Spleen (tissue), 11 donors: ENCODE measurements at regions not wholly inside any gene's neighbourhood (a gene's known extent, or its start where the extent isn't known, plus 50 kb on each side); places are given as distances from the start of the nearest gene placed in this dataset.

Experiments
- DNase-seq: peaks from one replicate; pipeline ENCODE4 v3.0.0-alpha.2; 2020
- H3K27ac ChIP-seq, 8 donors: fragments of 200-600 bp; sonication (generic) in 7 of 8; 1 replicate in 4 of 8; 2 replicates in 4 of 8; pipeline versions ENCODE4 v1.5.0 to v1.8.0; 2016 to 2021; ENCODE audit warnings: inconsistent platforms in 4 of 8, mild to moderate bottlenecking in 4 of 8, moderate library complexity in 1 of 8
- H3K27me3 ChIP-seq, 7 donors: fragments of 200-600 bp; sonication (generic) in 6 of 7; replicated peaks in 1 of 7; 1 replicate in 4 of 7; 2 replicates in 3 of 7; pipeline versions ENCODE4 v1.5.0 to v1.8.0; 2016 to 2021; ENCODE audit warnings: inconsistent platforms in 3 of 7, mild to moderate bottlenecking in 1 of 7
- H3K36me3 ChIP-seq, 6 donors: fragments of 200-600 bp; sonication (generic) in 5 of 6; 1 replicate in 4 of 6; 2 replicates in 2 of 6; pipeline versions ENCODE4 v1.5.0 to v1.8.0; 2016 to 2021; ENCODE audit warnings: inconsistent platforms in 2 of 6
- H3K4me1 ChIP-seq, 6 donors: fragments of 200-600 bp; sonication (generic) in 5 of 6; 1 replicate in 3 of 6; 2 replicates in 3 of 6; pipeline versions ENCODE4 v1.5.0 to v1.8.0; 2016 to 2021; ENCODE audit warnings: inconsistent platforms in 3 of 6
- H3K4me3 ChIP-seq, 8 donors: fragments of 200-600 bp; sonication (generic) in 7 of 8; 1 replicate in 4 of 8; 2 replicates in 4 of 8; pipeline versions ENCODE4 v1.5.0 to v1.8.0; 2016 to 2021; ENCODE audit warnings: inconsistent platforms in 4 of 8, mild to moderate bottlenecking in 4 of 8, moderate library complexity in 2 of 8
- H3K9me3 ChIP-seq, 8 donors: fragments of 200-600 bp; sonication (generic) in 7 of 8; 1 replicate in 4 of 8; 2 replicates in 4 of 8; pipeline versions ENCODE4 v1.5.0 to v1.8.0; 2016 to 2021; ENCODE audit warnings: inconsistent platforms in 4 of 8
- POLR2A ChIP-seq, 3 donors: fragments of 450-650 bp; IDR thresholded peaks; one replicate each; pipeline ENCODE4 v1.5.1; 2017; ENCODE audit warnings: antibody characterized with exemption in 3 of 3, mild to moderate bottlenecking in 1 of 3
- POLR2AphosphoS5 ChIP-seq, 3 donors: sonication (generic); formaldehyde crosslinking; IDR thresholded peaks; one replicate each; pipeline ENCODE4 v1.5.1; 2017; ENCODE audit warnings: antibody characterized with exemption in 3 of 3
- WGBS, 5 donors: extraction: QIAGEN DNeasy Blood & Tissue Kit in 3 of 5; methylation state at CpG; one replicate each; pipeline versions ENCODE4 v1.1.5 to v1.1.7; 2013 to 2018; 5-methylcytosine and 5-hydroxymethylcytosine counted together
- intact Hi-C: fragments of 100-400 bp; cut with DNase I; formaldehyde crosslinking; loops from one replicate; pipeline ENCODE4 v1.15.0; 2023; ENCODE audit warnings: low total_unique reads
- TF ChIP-seq, protein P1 (sequence below), 11 experiments: fragments of 200-600 bp in 7 of 11; fragments of 450-650 bp in 4 of 11; sonication (generic) in 4 of 11; IDR thresholded peaks in 8 of 11; conservative IDR thresholded peaks in 3 of 11; 1 replicate in 7 of 11; 2 replicates in 4 of 11; pipeline versions ENCODE4 v1.4.0 to v1.8.0; 2016 to 2021; ENCODE audit warnings: antibody characterized with exemption in 11 of 11, inconsistent platforms in 4 of 11, mild to moderate bottlenecking in 1 of 11
- donor health status: healthy with polysubstance abuse.
- donor health status: DM: no; HTN: no; CAD: no; lungs with moderate emphysema.
- donor health status: DM: no; HTN: no; CAD: no.
- donor health status: Bipolar disorder and iron deficiency.
- donor health status: healthy.
- donor health status: DM: no; HTN: no; CAD: no.
- donor health status: DM: yes; HTN: yes; CAD: no.

- no peak overlapping the region for H3K4me3 ChIP-seq
- intact Hi-C loops = no loop called here
- TF ChIP-seq POLR2A (IDR thresholded peaks at IDR 0.05) (no peak), POLR2AphosphoS5 (IDR thresholded peaks at IDR 0.05) (no peak)
- TF ChIP-seq, protein P1, sequence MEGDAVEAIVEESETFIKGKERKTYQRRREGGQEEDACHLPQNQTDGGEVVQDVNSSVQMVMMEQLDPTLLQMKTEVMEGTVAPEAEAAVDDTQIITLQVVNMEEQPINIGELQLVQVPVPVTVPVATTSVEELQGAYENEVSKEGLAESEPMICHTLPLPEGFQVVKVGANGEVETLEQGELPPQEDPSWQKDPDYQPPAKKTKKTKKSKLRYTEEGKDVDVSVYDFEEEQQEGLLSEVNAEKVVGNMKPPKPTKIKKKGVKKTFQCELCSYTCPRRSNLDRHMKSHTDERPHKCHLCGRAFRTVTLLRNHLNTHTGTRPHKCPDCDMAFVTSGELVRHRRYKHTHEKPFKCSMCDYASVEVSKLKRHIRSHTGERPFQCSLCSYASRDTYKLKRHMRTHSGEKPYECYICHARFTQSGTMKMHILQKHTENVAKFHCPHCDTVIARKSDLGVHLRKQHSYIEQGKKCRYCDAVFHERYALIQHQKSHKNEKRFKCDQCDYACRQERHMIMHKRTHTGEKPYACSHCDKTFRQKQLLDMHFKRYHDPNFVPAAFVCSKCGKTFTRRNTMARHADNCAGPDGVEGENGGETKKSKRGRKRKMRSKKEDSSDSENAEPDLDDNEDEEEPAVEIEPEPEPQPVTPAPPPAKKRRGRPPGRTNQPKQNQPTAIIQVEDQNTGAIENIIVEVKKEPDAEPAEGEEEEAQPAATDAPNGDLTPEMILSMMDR (IDR thresholded peaks at IDR 0.05 in 8 of 11, conservative IDR thresholded peaks at IDR 0.05 in 3 of 11) = no peak
- H3K36me3 ChIP-seq = no peaks in the 10 kb centered on the region
- DNase-seq = no peak
- no peak overlapping the region for H3K27ac ChIP-seq
- no peaks in the 10 kb centered on the region for H3K4me1 ChIP-seq
- WGBS, 5 donors = 50 to 85% (median 61%) methylated on average over 2 of the region's 2 CpGs
- H3K27me3 ChIP-seq = no peaks in the 10 kb centered on the region
- H3K9me3 ChIP-seq = peaks cover 0 to 15% (median 2%) of the 10 kb centered on the region in 8 donors
Observed at GRCh38 chrX:4841216-4841745, 1127.8 kb upstream of the PRKX start.

- intact Hi-C loops = no loop called here
- 63 to 87% (median 71%) methylated on average over 1 of the region's 1 CpG for WGBS, 5 donors
- H3K4me1 ChIP-seq = no peaks in the 10 kb centered on the region
- H3K36me3 ChIP-seq = no peaks in the 10 kb centered on the region
- DNase-seq = no peak
- H3K27ac ChIP-seq = no peak overlapping the region
- TF ChIP-seq, protein P1 (IDR thresholded peaks at IDR 0.05 in 8 of 11, conservative IDR thresholded peaks at IDR 0.05 in 3 of 11) = no peak
- no peak for TF ChIP-seq POLR2AphosphoS5 (IDR thresholded peaks at IDR 0.05)
- TF ChIP-seq POLR2A (IDR thresholded peaks at IDR 0.05) = no peak
- no peak overlapping the region for H3K4me3 ChIP-seq
- peaks cover 0 to 17% (median 0%) of the 10 kb centered on the region in 8 donors for H3K9me3 ChIP-seq
- H3K27me3 ChIP-seq = no peaks in the 10 kb centered on the region
Observed at GRCh38 chrX:4831574-4831973, 1118.1 kb upstream of the PRKX start.

DNA sequence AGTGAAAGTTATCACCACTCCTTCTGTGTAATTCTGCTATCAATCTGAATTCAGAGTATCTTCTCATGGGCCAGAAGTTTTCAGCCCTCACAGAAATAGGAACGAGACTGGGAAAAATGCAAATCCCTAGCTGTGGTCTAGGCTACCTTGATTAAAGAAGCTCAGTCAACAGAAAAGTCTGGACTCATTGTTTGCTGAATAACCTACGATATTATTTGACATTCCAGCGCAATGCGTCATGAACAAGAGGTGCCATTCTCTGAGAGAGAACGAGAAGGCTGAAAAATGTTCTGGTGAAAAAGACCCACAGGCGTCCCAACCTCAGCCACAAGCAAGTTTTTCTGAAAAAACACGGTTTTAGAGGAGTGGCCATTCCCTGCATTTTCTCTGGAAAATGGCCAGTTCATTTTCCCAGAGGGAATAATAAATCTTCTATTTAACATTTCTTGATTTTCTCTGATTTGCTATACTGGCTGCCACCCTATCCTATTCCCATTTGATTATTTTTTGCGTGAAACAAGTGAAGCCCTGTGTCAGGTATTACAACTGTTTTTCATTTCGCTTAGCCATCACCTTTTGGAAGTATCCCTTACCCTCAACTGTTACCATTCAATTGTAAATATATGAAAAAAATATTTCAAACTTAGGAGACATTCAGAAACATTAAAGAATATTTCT, 1117.6 kb upstream of the PRKX start:
- TF ChIP-seq, protein P1 (IDR thresholded peaks at IDR 0.05 in 8 of 11, conservative IDR thresholded peaks at IDR 0.05 in 3 of 11) = no peak
- TF ChIP-seq POLR2AphosphoS5 (IDR thresholded peaks at IDR 0.05) (no peak), POLR2A (IDR thresholded peaks at IDR 0.05) (no peak)
- 79 to 94% (median 87%) methylated on average over 9 of the region's 9 CpGs for WGBS, 5 donors
- Histone ChIP-seq H3K36me3 (no peaks in the 10 kb centered on the region), H3K4me1 (no peaks in the 10 kb centered on the region), H3K4me3 (no peak overlapping the region), H3K27ac (no peak overlapping the region), H3K27me3 (no peaks in the 10 kb centered on the region), H3K9me3 (peaks cover 0 to 17% (median 0%) of the 10 kb centered on the region in 8 donors)
- intact Hi-C loops = no loop called here
- DNase-seq = no peak

GRCh38 chrX:4825550-4825949, 1112.1 kb upstream of the PRKX start:
- DNase-seq = no peak
- TF ChIP-seq, protein P1 (IDR thresholded peaks at IDR 0.05 in 8 of 11, conservative IDR thresholded peaks at IDR 0.05 in 3 of 11) = no peak
- TF ChIP-seq POLR2A (IDR thresholded peaks at IDR 0.05) (no peak), POLR2AphosphoS5 (IDR thresholded peaks at IDR 0.05) (no peak)
- 52 to 74% (median 65%) methylated on average over 3 of the region's 3 CpGs for WGBS, 5 donors
- H3K27me3 ChIP-seq = no peaks in the 10 kb centered on the region
- no peaks in the 10 kb centered on the region for H3K4me1 ChIP-seq
- H3K4me3 ChIP-seq = no peak overlapping the region
- H3K36me3 ChIP-seq = no peaks in the 10 kb centered on the region
- H3K27ac ChIP-seq = no peak overlapping the region
- intact Hi-C loops = no loop called here
- peaks cover 0 to 8% (median 0%) of the 10 kb centered on the region in 8 donors for H3K9me3 ChIP-seq
